Heart left ventricle (tissue), 13 donors: ENCODE measurements at regions not wholly inside any gene's neighbourhood (a gene's known extent, or its start where the extent isn't known, plus 50 kb on each side); places are given as distances from the start of the nearest gene placed in this dataset.
"Not testable (repeated sequence)": the region's sequence is repeated elsewhere in the genome, so short reads cannot be mapped to it uniquely, and the experiment has no call there.

Source experiments
- POLR2A ChIP-seq, 2 donors: fragments of 450-650 bp; IDR thresholded peaks; one replicate each; pipeline ENCODE4 v1.6.1; 2017; ENCODE audit warnings: antibody characterized with exemption in 2 of 2, mild to moderate bottlenecking in 2 of 2, moderate library complexity in 2 of 2
- TF ChIP-seq, protein P1 (sequence below), 12 donors: fragments of 200-600 bp; sonication (generic) in 4 of 12; IDR thresholded peaks; one replicate each; pipeline versions ENCODE4 v1.5.0 to v1.8.0; 2018 to 2022; ENCODE audit warnings: antibody characterized with exemption in 12 of 12, mild to moderate bottlenecking in 5 of 12
- donor health status: ischemic (EF 13 %, LVEDD 7.1; RV severe dilation, severe dysfunction).
- donor health status: DM: no; HTN: yes; CAD: no.
- donor health status: DM: no; HTN: no; CAD: no.
- donor health status: ischemic (EF 25% LVEDD 6.9; RV normal size, moderate dysfunction).
- donor health status: ischemic (EF 25% LVEDD 5.7; RV mildly dilated, moderate dysfunction).
- donor health status: ischemic (EF 35%, LVEDD 5.7; RV mildly dilated, moderate dysfunction).
- donor health status: nonischemic (EF 11% LVEDD 7.7; RV severe dilation, severe dysfunction).
- donor health status: DM: yes; HTN: yes; CAD: no.
- donor health status: PGD.
- donor health status: ischemic (EF 29% LVEDD 5.4; RV normal size, mild dysfunction).
- donor health status: nonischemic (EF 23%, LVEDD 6.1; RV moderate dilation, normal function).

DNA sequence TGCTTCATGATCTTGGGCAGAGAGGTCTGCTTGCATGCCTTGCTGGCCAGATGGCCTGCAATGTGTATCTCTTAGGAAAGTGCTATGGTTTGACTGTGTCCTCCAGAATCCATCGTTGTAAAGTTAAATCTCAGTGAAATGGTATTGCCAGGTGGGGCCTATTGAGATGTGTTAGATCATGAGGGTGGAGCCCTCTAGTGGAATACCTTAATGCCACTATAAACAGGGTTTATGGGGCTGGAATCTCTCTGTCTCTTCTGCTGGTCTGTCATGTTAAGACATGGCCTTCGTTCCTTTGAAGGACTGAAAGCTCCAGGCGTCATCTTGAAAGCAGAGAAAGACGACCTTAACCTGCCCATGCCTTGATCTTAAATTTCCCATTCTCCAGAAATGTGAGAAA, 411.1 kb downstream of the RPIA start:
- not testable (repeated sequence) for TF ChIP-seq POLR2A (IDR thresholded peaks at IDR 0.05)
- TF ChIP-seq, protein P1, sequence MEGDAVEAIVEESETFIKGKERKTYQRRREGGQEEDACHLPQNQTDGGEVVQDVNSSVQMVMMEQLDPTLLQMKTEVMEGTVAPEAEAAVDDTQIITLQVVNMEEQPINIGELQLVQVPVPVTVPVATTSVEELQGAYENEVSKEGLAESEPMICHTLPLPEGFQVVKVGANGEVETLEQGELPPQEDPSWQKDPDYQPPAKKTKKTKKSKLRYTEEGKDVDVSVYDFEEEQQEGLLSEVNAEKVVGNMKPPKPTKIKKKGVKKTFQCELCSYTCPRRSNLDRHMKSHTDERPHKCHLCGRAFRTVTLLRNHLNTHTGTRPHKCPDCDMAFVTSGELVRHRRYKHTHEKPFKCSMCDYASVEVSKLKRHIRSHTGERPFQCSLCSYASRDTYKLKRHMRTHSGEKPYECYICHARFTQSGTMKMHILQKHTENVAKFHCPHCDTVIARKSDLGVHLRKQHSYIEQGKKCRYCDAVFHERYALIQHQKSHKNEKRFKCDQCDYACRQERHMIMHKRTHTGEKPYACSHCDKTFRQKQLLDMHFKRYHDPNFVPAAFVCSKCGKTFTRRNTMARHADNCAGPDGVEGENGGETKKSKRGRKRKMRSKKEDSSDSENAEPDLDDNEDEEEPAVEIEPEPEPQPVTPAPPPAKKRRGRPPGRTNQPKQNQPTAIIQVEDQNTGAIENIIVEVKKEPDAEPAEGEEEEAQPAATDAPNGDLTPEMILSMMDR (IDR thresholded peaks at IDR 0.05) = not testable (repeated sequence)
